ENCODE measurements at regions not wholly inside any gene's neighbourhood (a gene's known extent, or its start where the extent isn't known, plus 50 kb on each side); places are given as distances from the start of the nearest gene placed in this dataset.
"Not testable (repeated sequence)": the region's sequence is repeated elsewhere in the genome, so short reads cannot be mapped to it uniquely, and the experiment has no call there.

GRCh38 chr6:51199733-51200260 lies 381.1 kb downstream of the TFAP2B start:
- peaks cover 6% of the 10 kb centered on the region for H3K36me3 Mint-ChIP-seq (ENCODE audit: insufficient read depth, unreplicated experiment)
- intact Hi-C loops (cut with micrococcal nuclease), result no loop called here
- TF ChIP-seq CTCF (IDR thresholded peaks at IDR 0.05; ENCODE audit: unreplicated experiment), result no peak
- no peaks in the 10 kb centered on the region for H3K27me3 Mint-ChIP-seq (ENCODE audit: insufficient read depth, unreplicated experiment)
- ChIA-PET POLR2A (no interaction called here), CTCF (interaction anchor here (0.7 kb wide), 1 partner anchor 36 kb away, joined by 3 read pairs; no protein-coding TSS in a partner anchor)
- no peak overlapping the region for H3K4me3 Mint-ChIP-seq (ENCODE audit: unreplicated experiment)
- no peaks in the 10 kb centered on the region for H3K4me1 Mint-ChIP-seq (ENCODE audit: insufficient read depth, unreplicated experiment)
- no peak for DNase-seq (ENCODE audit: unreplicated experiment)
- no peaks in the 10 kb centered on the region for H3K9me3 Mint-ChIP-seq (ENCODE audit: unreplicated experiment)
- BruUV-seq (replicated peaks), result no TSS peak
- H3K27ac Mint-ChIP-seq (ENCODE audit: low read depth, unreplicated experiment), result no peak overlapping the region

- ChIA-PET CTCF (no interaction called here), POLR2A (no interaction called here)
- no peak for DNase-seq (ENCODE audit: unreplicated experiment)
- Mint-ChIP-seq H3K27me3 (ENCODE audit: insufficient read depth, unreplicated experiment) (no peaks in the 10 kb centered on the region), H3K27ac (ENCODE audit: low read depth, unreplicated experiment) (no peak overlapping the region), H3K36me3 (ENCODE audit: insufficient read depth, unreplicated experiment) (peaks cover 6% of the 10 kb centered on the region), H3K9me3 (ENCODE audit: unreplicated experiment) (no peaks in the 10 kb centered on the region), H3K4me3 (ENCODE audit: unreplicated experiment) (no peak overlapping the region), H3K4me1 (ENCODE audit: insufficient read depth, unreplicated experiment) (no peaks in the 10 kb centered on the region)
- BruUV-seq (replicated peaks), result no TSS peak
- intact Hi-C loops (cut with micrococcal nuclease), result no loop called here
- no peak for TF ChIP-seq CTCF (IDR thresholded peaks at IDR 0.05; ENCODE audit: unreplicated experiment)
These were observed 382.0 kb downstream of the TFAP2B start for GRCh38 chr6:51200676-51201075.

GRCh38 chr6:51202653-51203052 lies 384.0 kb downstream of the TFAP2B start:
- DNase-seq (ENCODE audit: unreplicated experiment); intact Hi-C loops (cut with micrococcal nuclease); POLR2A ChIA-PET; H3K27me3 Mint-ChIP-seq (ENCODE audit: insufficient read depth, unreplicated experiment); BruUV-seq (replicated peaks); H3K27ac Mint-ChIP-seq (ENCODE audit: low read depth, unreplicated experiment); H3K36me3 Mint-ChIP-seq (ENCODE audit: insufficient read depth, unreplicated experiment); H3K4me1 Mint-ChIP-seq (ENCODE audit: insufficient read depth, unreplicated experiment); CTCF ChIA-PET; H3K9me3 Mint-ChIP-seq (ENCODE audit: unreplicated experiment); H3K4me3 Mint-ChIP-seq (ENCODE audit: unreplicated experiment): not testable (repeated sequence)

DNA sequence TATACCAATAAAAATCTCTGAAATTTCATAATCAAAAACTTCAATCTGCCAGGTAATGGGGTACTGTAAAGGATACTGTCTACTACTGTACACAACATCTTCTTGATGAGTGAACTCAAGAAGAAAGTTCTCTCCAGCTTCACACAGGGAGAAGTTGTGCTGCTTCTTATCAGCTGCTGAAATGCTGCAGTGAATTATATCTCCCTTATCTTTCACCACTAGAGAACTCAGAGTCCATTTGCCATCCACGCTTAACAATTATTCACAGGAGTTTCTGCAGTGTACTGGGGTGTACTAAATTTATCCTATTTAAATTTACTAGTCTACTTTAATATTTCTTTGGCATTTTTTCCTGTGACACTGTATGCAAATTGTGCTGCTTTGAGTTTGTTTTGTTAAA lies 384.8 kb downstream of the TFAP2B start:
- intact Hi-C loops (cut with micrococcal nuclease), result no loop called here
- ChIA-PET CTCF (no interaction called here), POLR2A (no interaction called here)
- no peaks in the 10 kb centered on the region for H3K9me3 Mint-ChIP-seq (ENCODE audit: unreplicated experiment)
- H3K4me3 Mint-ChIP-seq (ENCODE audit: unreplicated experiment), result no peak overlapping the region
- H3K4me1 Mint-ChIP-seq (ENCODE audit: insufficient read depth, unreplicated experiment), result no peaks in the 10 kb centered on the region
- peaks cover 6% of the 10 kb centered on the region for H3K36me3 Mint-ChIP-seq (ENCODE audit: insufficient read depth, unreplicated experiment)
- TF ChIP-seq CTCF (IDR thresholded peaks at IDR 0.05; ENCODE audit: unreplicated experiment), result no peak
- no peak overlapping the region for H3K27ac Mint-ChIP-seq (ENCODE audit: low read depth, unreplicated experiment)
- no peak for DNase-seq (ENCODE audit: unreplicated experiment)
- no TSS peak for BruUV-seq (replicated peaks)
- H3K27me3 Mint-ChIP-seq (ENCODE audit: insufficient read depth, unreplicated experiment), result no peaks in the 10 kb centered on the region

GRCh38 chr6:51206686-51207085 lies 388.0 kb downstream of the TFAP2B start:
- H3K27me3 Mint-ChIP-seq (ENCODE audit: insufficient read depth, unreplicated experiment); H3K36me3 Mint-ChIP-seq (ENCODE audit: insufficient read depth, unreplicated experiment); POLR2A ChIA-PET; H3K4me3 Mint-ChIP-seq (ENCODE audit: unreplicated experiment); BruUV-seq (replicated peaks); H3K4me1 Mint-ChIP-seq (ENCODE audit: insufficient read depth, unreplicated experiment); H3K27ac Mint-ChIP-seq (ENCODE audit: low read depth, unreplicated experiment); intact Hi-C loops (cut with micrococcal nuclease); H3K9me3 Mint-ChIP-seq (ENCODE audit: unreplicated experiment): not testable (repeated sequence)
- CTCF ChIA-PET, result interaction anchor here (0.6 to 1.3 kb wide), 3 partner anchors 40 to 1057 kb away, joined by 3 read pairs; no protein-coding TSS in a partner anchor
- DNase-seq (ENCODE audit: unreplicated experiment), result peak; percentile 14

All from MCF 10A (cell line).